HG03342 (cell line): ENCODE measurements at regions not wholly inside any gene's neighbourhood (a gene's known extent, or its start where the extent isn't known, plus 50 kb on each side); places are given as distances from the start of the nearest gene placed in this dataset.

ENCODE experiments used
- ATAC-seq: cut with Tn5 transposase; IDR thresholded peaks from one replicate; pipeline ENCODE4 v1.9.1; 2021; ENCODE audit warnings: mild to moderate bottlenecking, moderate library complexity; ENCODE audit not compliant: unreplicated experiment

DNA sequence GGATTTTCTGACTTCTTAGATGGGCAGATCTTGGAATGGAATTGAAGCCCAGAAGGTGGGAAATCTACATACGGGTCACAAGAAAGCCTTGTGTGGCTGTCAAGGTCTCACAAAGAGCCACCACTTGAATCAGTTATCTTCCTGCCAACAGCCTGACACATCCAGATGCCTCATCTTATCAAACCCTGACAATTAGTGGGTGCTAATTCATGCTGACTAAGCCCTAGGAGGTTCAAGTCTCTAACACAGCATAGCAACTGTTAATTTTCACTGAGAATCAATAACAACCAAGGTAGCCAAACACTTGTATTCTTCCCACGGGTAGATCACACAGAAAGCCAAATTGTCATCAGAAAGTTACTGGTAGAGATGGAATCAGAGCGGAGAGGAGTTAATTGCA lies 222.2 kb downstream of the TMEM167A start:
- ATAC-seq: no peak

DNA sequence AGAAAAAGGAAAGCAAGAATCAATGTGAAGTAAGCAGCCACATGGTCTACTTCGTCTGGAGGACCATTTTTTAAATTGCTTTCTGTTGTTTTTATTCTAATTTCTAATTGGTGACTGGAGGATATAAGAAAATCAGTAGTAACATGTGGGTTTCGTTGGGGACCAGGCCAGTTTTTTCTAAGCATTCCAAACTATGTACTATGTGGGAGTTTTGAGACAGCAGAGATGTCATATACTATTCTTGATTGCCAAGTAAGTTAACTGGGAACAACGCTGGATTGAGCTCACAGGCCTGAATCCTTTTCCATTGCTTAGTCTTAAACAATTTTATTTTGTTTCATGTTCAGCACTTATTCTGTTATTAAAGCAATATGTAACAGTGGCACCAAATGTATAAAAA lies 225.7 kb downstream of the TMEM167A start:
- ATAC-seq: no peak

DNA sequence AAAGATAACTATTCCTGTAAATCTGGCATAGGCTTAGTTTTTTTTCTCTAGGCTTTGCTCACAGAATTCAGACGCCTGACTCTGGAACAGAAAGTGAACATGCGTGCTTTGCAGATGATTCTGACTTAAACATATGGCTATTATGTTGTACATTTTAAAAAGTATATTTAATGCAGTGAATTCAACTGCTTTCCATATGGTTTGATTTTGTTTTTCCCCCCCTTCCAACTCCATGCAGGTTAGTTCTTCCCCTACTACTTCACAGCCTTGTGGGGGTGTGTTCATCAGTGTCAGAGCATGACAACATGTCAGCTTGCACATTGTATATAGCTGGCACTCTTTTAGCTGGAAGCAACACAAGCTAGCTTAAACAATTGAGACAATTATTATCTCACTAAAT lies 226.8 kb downstream of the TMEM167A start:
- ATAC-seq: no peak

DNA sequence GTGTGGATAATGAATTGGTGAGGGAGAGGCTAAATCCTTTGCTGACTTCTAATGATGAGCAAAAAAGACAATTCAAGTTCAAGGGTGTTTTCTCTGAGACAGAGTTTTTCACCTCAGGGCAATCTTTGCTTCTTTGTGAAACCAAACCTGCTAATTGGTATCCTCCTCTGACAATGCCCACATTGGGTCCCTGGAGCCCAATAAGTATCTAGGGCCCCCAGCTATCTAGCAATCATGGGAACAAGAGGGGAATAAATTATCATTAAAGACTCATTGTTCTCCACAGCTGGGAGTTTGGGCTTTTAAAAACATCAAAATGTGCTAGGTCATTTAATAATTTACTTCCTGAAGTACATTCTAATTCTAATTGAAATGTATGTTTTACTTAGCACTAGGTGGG lies 227.3 kb downstream of the TMEM167A start:
- no peak for ATAC-seq

DNA sequence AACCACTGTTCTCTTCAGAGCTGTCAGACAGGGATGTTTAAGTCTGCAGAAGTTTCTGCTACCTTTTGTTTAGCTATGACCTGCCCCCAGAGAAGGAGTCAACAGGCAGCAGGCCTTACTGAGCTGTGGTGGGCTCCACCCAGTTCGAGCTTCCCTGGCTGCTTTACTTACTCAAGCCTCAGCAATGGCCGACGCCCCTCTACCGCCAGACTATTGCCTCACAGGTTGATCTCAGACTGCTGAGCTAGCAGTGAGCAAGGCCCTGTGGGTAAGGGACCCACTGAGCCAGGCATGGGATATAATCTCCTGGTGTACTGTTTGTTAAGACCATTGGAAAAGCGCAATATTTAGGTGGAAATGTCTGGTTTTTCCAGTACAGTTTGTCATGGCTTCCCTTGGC lies 229.6 kb downstream of the TMEM167A start:
- ATAC-seq: no peak

DNA sequence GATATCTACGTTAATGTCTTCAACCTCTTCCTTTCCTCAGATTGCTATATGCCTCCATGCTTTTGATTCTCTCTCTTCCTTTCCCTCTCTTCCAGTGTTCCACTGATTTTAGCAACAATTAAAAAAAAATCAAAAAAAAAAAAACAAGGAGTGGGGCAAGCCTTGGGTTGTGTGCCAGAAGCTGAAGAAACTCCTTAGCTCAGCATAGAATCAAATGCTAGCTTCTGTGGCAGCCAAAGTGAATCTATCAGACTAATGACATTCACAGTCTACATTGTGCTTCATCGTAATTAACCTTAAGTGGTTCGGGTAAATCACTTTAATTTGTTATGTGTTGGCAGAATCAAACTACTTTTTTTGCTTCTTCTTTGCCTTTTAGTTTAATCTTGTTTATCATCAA lies 237.3 kb downstream of the TMEM167A start:
- no peak for ATAC-seq

DNA sequence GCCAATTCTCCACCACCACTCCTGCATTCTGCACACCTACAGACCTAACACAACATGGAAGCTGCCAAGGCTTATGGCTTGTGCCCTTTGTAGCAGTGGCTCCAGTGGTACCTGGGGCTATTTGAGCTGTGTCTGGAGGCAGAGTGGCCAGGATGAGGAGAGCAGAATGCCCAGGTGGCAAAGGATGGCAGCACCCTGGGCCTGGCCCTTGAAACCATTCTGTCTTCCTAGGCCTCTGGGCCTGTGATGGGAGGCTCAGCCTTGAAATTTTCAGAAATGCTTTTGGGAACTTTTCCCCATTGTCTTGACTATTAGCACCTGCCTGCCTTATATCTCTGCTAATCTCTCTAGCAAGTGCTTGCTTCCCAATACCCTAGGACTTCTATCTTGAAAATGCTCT lies 241.7 kb downstream of the TMEM167A start:
- ATAC-seq: no peak

DNA sequence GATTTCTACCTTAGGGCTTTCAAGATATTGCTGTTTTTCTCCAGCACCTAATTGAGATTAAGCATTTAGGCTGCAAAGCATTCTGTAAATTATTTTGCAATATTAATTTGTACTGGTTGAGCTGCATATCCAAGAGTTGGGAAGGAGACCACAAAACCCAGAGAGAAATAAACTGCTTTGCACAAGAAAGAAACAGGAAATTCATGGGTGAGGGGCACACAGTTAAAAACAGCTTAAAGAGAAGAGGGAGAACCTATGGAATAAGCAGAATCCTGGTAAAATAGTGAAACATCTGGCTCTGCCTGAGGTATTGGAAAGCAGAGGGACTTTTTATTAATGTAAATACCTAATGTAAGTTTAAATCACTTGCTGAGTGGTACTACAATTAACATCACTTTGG lies 243.0 kb downstream of the TMEM167A start:
- no peak for ATAC-seq

DNA sequence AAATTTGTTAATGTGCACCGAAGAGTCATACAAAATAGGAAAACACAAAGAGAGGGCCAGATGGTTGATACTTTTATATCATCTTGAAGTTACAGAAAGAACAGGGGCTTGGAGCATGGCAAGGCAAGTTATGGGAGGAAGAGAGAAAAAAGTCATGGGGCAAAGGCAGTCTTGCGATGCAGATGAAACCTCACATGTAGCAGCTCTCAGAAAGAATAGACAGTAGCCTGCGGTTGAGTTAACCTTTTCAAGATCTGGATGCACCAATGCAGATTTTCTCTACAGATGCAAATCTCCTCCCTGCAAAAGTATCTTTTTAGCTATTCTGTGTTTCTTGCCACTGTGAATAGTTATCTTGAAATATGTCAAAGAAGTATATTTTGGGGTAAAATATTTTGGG lies 243.9 kb downstream of the TMEM167A start:
- ATAC-seq: no peak

DNA sequence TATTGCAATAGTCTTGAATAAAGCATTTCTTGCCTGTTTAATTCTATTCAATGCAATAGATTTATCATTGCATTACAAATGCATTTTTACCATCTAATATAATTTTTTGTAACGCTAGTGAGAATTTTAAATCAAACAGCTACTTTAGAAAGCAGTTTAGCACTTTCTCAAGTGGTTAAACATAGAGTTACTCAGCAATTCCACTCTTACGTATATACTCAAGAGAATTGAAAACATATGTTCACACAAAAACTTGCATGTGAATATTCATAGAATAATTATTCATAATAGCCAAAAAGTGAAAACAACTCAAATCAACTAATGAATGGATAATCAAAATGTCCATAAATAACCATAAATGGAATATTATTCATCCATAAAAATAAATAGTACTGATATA lies 244.7 kb downstream of the TMEM167A start:
- no peak for ATAC-seq

DNA sequence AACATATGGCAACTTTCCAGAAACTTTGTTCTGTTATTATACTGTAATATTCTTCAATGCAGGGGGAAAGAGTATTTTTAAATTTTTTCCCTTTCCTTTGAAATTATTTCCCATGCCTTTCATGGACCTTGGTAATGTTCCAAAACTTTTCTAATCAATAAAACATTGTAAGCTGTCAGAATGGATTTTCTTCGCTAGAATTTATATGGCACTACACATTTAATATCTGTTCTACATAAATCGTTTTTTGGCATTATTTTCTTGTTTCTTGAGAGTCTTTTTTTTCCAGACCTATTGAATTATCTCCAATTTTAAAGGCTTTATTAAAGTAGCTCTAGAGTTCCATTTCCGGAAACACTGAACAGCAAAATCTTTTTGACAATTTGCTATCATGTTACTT lies 249.0 kb downstream of the TMEM167A start:
- ATAC-seq: no peak

DNA sequence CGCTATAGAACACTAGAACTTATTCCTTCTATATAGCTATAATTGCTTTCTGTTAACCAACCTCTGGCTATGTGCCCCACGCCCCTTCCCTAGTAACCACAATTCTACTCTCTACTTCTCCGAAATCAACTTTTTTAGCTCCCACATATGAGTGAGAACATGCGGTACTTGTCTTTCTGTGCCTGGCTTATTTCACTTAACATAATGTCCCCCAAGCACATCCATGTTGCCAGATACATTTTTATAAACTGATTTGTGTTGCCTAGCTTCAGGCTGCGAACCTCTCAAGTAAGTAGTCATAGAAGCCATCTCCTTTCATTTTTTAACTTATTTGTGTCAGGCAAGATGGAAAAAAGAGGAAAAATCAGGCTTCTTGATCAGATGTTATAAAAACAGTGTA lies 249.5 kb downstream of the TMEM167A start:
- ATAC-seq: no peak

DNA sequence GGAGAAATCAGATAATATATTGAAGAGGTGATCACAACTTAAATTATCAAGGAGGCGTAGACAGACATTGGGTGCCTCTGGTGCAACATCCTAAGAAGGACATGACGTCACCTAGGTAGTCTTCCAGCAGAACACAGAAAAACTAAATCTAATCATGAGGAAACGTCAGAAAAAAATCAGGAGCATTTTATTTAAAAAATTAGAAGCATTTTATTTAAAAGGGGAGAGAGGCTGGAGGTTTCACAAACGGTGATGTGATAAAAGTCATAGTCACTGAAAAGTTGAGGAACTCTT lies 254.6 kb downstream of the TMEM167A start:
- no peak for ATAC-seq

DNA sequence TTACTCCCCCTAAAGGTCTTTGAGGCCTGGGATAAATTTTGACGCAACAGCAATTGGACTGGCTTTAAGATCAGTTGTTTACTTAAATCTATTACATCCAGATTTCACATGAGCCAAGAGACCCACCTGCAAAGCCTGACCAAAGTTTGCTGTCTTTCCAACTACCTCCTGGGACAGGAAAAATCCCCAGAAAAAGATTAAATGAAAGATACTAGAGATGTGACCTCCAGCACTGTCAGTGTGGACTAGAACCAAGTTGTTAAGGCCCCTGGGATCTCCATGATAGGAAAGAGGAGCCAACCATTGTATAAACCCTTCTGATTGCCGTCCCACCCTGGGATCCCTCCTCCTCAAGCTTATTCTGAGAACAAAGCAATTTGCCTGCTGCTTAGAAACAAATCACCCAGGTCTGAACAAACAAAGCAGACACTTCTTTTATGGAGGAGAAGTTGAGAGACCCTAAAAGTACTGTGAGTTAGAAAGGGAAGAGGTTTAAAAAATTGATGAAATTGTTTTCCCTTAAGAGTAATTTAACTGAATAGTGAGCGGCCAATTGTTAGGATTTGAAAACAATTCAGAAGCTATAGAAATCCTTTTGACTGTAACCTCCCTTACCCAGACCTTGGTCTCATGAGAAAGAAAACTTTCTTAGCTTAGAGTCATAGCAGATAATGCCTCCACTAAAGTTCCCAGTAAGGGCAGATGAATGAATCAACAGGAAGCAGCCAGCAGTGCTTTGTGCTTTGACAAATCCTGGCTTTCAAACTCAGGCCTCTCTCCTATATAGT lies 255.2 kb downstream of the TMEM167A start:
- no peak for ATAC-seq

DNA sequence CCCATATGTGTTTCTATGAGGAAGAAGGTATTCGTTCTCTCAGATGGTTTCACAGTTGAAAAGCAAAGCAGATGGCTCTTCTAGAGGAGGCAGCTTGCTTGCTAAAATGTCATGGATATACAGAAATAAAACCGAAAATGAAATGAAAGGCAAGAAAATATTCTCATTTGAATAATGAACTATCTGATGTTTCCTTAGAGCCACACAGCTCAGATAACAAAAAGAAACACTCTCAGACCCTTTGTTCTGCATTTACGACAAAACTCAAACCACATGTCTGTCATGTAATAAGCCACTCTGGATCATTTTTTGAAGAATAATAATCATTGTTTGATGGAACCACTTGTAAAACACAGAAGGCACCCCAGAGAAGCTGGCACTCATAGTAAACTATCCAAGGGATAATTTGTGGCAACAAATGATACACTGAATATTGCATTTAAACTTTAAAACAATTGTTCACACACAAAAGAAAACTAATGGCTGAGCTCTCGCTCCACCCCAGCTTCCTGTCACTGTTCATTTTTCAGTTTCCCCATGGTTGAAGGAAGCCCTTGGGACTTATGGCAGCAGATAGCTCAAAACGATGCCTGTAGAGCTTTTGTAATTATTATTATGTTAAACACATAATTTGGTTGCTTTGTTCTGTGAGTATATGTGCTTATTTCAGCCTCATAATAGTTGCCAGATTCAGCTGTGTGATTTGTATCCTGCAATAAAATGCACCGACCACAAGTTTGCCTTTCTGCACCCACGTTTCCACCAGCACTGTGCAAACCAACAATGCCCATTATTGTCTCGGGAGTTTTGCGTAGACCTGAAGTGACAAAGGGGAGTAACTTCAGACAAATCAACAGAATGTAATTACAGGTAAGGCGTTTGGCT lies 256.0 kb downstream of the TMEM167A start:
- peak; percentile 88 for ATAC-seq

DNA sequence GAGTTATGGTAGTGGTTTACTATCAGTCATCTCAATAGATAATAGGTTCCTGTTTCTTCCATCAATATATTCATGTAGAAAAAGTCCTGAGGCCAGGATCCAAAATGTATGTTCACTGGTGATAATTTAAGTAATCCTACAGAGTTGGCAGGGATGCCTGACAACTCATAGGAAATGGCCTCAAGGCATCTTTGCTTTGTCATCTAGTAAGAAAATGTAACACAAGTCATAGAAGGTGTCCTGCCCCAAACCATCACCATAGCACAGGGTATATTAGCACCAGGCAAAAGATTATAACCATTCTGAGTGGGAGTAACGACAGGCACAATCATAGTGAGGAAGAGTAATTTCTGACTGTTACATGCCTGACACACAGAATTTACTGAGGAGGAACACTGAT lies 257.0 kb downstream of the TMEM167A start:
- ATAC-seq: peak; percentile 2

DNA sequence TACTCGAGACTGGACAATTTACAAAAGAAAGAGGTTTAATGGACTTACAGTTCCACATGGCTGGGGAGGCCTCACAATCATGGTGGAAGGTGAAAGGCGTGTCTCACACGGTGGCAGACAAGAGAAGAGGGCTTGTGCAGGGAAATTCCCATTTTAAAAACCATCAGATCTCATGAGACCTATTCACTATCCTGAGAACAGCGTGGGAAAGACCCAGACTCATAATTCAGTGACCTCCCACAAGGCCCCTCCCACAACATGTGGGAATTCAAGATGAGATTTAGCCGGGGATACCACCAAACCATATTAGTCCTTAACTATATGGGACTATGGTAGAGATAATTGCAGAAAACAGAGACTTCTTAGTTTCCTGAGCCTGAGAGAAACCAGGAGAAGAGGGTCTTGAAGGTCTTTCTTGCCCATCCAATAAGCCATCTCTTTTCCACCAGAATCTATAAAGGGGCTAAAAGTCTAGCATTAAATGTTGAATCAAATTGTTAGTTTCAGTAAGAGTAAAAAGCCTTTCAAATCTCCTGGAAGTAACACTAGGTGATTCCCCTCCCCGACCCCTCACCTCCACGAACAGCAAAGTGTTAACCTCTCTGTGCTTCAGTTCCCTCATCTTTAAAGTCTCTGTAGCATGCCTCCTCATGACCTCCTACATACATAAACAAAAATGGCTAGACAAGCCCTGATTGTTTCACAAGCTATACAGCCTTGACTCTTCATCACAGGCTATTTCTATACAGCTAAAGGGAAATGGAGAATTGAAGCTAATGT lies 259.1 kb downstream of the TMEM167A start:
- no peak for ATAC-seq

DNA sequence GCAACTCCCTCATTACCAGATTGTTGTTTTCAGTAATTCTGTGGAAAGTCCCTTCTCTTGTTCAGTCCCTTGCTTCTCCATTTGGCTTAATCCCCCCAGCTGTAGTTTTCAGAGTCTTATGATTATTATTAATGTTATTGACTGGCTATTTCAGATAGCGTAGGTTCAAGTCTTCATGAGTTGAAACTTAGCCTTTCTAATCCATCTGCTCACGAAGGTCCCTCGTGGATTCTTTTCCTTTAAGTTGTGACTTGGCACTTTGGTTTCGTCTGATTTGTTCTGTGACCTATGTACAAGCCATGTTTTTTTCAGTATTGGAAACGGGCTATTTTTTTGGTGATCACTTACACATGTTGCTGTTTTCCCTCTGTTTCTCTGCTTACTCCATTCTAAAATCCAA lies 260.3 kb downstream of the TMEM167A start:
- ATAC-seq: no peak

DNA sequence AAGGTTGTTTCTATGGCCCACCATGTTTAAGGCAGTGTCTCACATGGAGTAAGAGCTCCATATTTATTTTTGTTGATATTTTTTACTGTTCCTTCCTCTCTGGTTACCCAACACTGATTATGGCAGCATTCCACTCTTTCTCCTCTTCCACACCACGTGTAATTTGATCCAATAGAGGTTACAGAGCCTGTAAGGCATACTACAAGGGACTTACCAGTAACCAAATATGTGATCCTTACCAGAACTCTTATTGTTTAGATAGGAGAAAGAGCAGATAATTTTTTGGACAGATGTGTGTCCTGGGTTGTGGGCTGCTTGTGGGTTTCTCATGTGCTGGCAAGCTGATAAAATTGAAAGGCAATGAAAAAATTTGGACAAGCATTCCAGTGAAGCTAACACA lies 261.3 kb downstream of the TMEM167A start:
- no peak for ATAC-seq

DNA sequence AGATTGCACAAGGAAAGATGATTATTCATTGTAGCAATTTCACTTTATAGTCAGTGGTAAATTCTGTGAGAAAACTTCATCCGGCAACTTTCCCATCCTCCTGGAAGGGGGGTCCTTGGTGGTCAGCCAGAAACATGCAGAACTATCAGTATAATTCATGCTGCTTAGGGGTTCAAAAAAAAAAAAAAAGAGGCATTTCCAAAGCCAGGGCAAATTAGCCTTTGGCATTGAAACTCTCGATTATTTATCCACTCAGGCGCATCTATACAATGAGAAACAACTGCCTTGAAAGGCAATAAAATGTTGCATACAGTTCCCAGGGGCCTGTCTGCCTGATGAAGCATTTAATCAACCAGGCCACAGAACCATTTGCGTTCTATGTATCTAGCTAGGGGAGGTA lies 263.3 kb downstream of the TMEM167A start:
- ATAC-seq: no peak

DNA sequence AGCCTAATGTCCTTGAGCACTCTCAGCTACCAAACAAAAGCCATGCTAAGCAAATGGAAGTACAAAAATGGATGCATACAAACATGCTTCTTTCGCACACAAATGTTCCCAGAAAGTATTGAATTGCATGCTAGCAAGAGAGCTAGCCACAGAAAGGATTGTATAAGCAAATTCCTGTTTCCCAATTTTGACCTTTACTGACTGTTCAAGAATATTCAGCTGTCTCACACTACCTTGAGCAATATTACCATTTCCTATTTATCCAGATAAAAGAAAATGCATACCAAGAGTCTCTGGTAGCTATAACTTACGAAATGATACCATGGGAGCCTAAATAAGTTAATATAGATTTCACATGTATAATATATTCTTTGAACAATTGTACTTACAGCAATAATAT lies 264.6 kb downstream of the TMEM167A start:
- no peak for ATAC-seq

DNA sequence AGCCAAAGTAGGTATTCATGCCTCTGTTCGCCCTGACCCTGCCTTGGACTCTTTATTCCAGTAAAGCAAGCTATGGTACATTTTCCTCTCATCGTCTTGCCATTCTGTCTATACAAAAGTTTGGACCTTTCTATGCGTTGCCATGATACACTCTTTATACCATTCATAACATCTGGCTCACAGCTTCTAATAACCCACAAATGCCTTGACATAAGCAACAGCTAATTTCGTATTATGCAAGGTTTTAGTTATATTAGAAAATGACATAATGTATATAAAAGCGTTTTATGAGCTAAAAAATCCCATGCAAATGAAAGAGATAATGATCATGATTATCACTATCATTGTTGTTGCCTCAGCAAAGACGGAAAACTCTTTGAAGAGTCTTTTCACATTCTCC lies 265.7 kb downstream of the TMEM167A start:
- ATAC-seq: no peak
